ENCODE measurements at regions not wholly inside any gene's neighbourhood (a gene's known extent, or its start where the extent isn't known, plus 50 kb on each side); places are given as distances from the start of the nearest gene placed in this dataset.

- ATAC-seq, result no peak
- TF ChIP-seq ZFP30 (CRISPR knock-in tag; IDR thresholded peaks at IDR 0.05), result no peak
- no peak for TF ChIP-seq ARNTL (CRISPR knock-in tag; IDR thresholded peaks at IDR 0.05; ENCODE audit: borderline replicate concordance, low read depth)
- TF ChIP-seq ZNF8 (CRISPR knock-in tag; IDR thresholded peaks at IDR 0.05), result no peak
- TF ChIP-seq ZC3H10 (CRISPR knock-in tag; IDR thresholded peaks at IDR 0.05), result no peak
- TF ChIP-seq RARB (CRISPR knock-in tag; IDR thresholded peaks at IDR 0.05), result no peak
- TF ChIP-seq SNAI2 (CRISPR knock-in tag; IDR thresholded peaks at IDR 0.05), result no peak
- no peak for TF ChIP-seq ISL1 (CRISPR knock-in tag; IDR thresholded peaks at IDR 0.05)
- no peak for TF ChIP-seq PATZ1 (CRISPR knock-in tag; IDR thresholded peaks at IDR 0.05; ENCODE audit: borderline replicate concordance)
- TF ChIP-seq POU6F1 (CRISPR knock-in tag; IDR thresholded peaks at IDR 0.05; ENCODE audit: borderline replicate concordance, low read depth), result no peak
- TF ChIP-seq ZNF70 (CRISPR knock-in tag; IDR thresholded peaks at IDR 0.05), result no peak
- TF ChIP-seq TOX (CRISPR knock-in tag; IDR thresholded peaks at IDR 0.05; ENCODE audit: borderline replicate concordance), result no peak
- no peak for TF ChIP-seq ZFP3 (CRISPR knock-in tag; IDR thresholded peaks at IDR 0.05)
- no peak for TF ChIP-seq BACH2 (CRISPR knock-in tag; IDR thresholded peaks at IDR 0.05; ENCODE audit: borderline replicate concordance)
- TF ChIP-seq TCF4 (CRISPR knock-in tag; IDR thresholded peaks at IDR 0.05; ENCODE audit: borderline replicate concordance), result no peak
- no peak for TF ChIP-seq CSRNP3 (CRISPR knock-in tag; IDR thresholded peaks at IDR 0.05)
- TF ChIP-seq, protein P1, sequence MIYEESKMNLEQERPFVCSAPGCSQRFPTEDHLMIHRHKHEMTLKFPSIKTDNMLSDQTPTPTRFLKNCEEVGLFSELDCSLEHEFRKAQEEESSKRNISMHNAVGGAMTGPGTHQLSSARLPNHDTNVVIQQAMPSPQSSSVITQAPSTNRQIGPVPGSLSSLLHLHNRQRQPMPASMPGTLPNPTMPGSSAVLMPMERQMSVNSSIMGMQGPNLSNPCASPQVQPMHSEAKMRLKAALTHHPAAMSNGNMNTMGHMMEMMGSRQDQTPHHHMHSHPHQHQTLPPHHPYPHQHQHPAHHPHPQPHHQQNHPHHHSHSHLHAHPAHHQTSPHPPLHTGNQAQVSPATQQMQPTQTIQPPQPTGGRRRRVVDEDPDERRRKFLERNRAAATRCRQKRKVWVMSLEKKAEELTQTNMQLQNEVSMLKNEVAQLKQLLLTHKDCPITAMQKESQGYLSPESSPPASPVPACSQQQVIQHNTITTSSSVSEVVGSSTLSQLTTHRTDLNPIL (CRISPR knock-in tag; IDR thresholded peaks at IDR 0.05; ENCODE audit: low read depth), result no peak
- TF ChIP-seq PPARA (CRISPR knock-in tag; IDR thresholded peaks at IDR 0.05; ENCODE audit: borderline replicate concordance), result no peak
- no peak for TF ChIP-seq ZNF565 (CRISPR knock-in tag; conservative IDR thresholded peaks at IDR 0.05; ENCODE audit: low read depth)
Measured at GRCh38 chr16:80323808-80324195, 217.0 kb upstream of the DYNLRB2 start.

- no peak for TF ChIP-seq ZNF8 (CRISPR knock-in tag; IDR thresholded peaks at IDR 0.05)
- TF ChIP-seq, protein P1 (CRISPR knock-in tag; IDR thresholded peaks at IDR 0.05; ENCODE audit: low read depth), result no peak
- no peak for TF ChIP-seq POU6F1 (CRISPR knock-in tag; IDR thresholded peaks at IDR 0.05; ENCODE audit: borderline replicate concordance, low read depth)
- no peak for TF ChIP-seq RARB (CRISPR knock-in tag; IDR thresholded peaks at IDR 0.05)
- no peak for TF ChIP-seq GLIS3 (CRISPR knock-in tag; IDR thresholded peaks at IDR 0.05)
- TF ChIP-seq ZFP30 (CRISPR knock-in tag; IDR thresholded peaks at IDR 0.05), result no peak
- TF ChIP-seq BACH2 (CRISPR knock-in tag; IDR thresholded peaks at IDR 0.05; ENCODE audit: borderline replicate concordance), result no peak
- no peak for TF ChIP-seq ISL1 (CRISPR knock-in tag; IDR thresholded peaks at IDR 0.05)
- ATAC-seq, result no peak
Measured at GRCh38 chr16:80323187-80323807, 217.5 kb upstream of the DYNLRB2 start.

DNA sequence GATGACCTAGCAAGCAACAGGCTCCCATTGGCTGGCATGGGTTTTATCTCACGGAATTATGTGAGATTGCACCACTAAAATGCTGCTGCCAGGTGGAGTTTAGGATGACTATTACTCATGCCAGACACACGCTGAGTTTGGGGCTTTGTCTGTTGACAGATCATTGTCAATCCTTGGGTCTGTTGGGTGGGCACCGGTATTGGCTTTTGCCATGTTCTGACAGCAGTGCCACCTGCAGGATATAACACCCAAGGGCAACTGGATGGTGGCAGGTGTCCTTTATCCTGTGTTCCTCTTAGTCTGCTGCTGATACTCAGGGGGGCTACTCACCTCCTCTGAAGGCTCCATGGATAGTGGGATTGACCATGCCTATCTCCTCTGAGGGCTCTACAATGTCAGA is 221.6 kb upstream of the DYNLRB2 start:
- ATAC-seq, result no peak
- TF ChIP-seq TOX (CRISPR knock-in tag; IDR thresholded peaks at IDR 0.05; ENCODE audit: borderline replicate concordance) (no peak), ZFP30 (CRISPR knock-in tag; IDR thresholded peaks at IDR 0.05) (no peak), BACH2 (CRISPR knock-in tag; IDR thresholded peaks at IDR 0.05; ENCODE audit: borderline replicate concordance) (no peak), TCF4 (CRISPR knock-in tag; IDR thresholded peaks at IDR 0.05; ENCODE audit: borderline replicate concordance) (no peak), SNAI2 (CRISPR knock-in tag; IDR thresholded peaks at IDR 0.05) (no peak), ZNF70 (CRISPR knock-in tag; IDR thresholded peaks at IDR 0.05) (no peak)
- TF ChIP-seq, protein P1 (CRISPR knock-in tag; IDR thresholded peaks at IDR 0.05; ENCODE audit: low read depth), result no peak
